ENCODE measurements at regions not wholly inside any gene's neighbourhood (a gene's known extent, or its start where the extent isn't known, plus 50 kb on each side); places are given as distances from the start of the nearest gene placed in this dataset.
"Not testable (repeated sequence)": the region's sequence is repeated elsewhere in the genome, so short reads cannot be mapped to it uniquely, and the experiment has no call there.

GRCh38 chr5:99035942-99036341, 107.1 kb upstream of the CHD1 start:
- no peak for DNase-seq

DNA sequence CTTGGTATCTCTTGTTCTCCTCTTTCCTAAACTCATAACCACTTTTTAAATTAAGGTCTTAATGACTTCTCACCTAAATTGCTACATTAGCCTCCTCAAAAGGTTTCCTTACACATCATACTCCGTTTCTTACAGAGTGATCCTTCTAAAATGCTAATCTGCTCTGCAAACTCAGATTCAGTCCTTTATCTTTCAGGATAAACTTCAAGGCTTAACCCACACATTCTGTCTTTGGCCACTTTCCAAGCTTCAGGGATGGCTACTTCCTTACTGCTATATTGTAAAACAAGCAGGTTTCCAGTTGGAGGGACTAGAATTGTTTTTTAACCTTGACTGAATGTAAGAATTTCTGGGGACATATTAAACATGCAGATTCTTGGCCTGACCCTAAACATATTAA, 105.5 kb upstream of the CHD1 start:
- no peak for DNase-seq

DNA sequence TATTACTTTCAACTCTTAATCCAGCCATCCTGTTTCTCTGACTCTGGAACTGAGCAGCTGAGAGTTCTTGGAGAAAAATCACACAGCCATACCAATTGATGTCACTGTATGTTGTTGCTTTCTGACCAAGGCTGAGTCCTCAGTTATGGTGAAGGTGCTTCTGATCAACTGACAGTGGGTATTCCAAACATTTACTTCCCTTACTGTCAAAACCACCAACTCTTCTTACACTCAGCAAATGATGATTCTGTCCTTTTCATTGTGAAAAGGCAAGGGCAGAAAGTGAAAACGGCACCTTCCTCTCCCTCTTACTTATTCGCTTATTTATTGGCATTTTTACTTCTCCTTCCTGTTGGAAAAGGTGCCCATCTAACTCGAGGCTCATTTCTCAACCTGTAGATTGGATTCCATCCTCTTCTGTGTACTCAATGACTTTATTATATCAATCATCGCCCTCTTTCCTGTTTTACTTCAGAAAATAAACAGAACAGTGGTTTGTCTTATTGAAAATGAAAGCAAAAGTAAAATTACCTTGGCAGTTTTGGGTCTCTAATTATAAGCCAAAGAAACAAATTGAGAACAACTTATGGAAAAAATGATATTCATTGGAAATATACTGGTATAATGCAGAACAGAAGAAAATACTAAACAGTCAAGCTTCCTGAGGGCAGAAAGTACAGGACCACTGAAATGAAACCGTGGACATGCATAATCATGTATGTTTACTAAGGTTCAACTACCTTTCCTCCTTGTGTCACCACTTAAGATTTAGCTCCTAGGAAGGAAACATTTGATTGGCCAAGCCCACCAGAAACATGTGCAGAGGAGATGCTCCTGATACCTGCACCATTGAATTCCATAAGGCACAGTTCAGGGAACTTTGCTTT, 104.5 kb upstream of the CHD1 start:
- no peak for DNase-seq

DNA sequence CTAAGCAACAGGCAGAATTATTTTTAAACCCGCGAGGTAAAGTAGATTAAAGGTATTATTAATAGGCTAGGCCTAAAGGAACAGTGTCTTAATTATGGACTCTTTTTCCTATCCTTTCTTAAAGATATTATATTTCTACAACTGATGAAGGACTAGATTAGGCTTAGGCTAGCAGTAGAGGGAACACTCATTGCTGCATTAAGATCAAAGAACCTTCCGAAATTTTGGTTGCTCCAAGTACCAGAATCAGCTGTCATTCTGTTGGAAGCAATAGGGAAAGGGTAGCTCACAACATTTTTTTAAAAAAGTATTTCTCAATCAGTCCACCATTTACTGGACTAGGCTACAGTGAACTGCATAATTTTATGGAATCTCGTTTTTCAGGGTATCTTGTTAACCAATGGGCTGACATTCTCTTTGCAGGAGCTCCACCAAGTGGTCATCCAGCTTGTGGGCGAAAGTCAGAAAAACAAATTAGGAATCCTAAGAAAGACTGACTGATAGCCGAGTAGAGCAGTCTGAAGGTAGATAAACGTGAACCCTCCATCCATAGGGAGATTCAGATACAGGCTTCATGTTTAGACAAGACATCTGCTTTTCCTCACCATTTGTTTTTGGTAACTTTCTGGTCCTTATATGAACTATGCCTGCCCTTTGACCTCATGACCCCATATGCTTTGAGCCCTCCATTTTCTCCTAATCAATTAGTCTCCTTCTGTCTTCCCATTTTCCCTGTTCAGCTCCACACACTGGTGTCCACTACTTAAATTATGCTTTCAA, 103.6 kb upstream of the CHD1 start:
- DNase-seq: peak; percentile 4

- no peak for DNase-seq
Measured at GRCh38 chr5:99030906-99031440, 102.2 kb upstream of the CHD1 start.

GRCh38 chr5:99029172-99029571, 100.4 kb upstream of the CHD1 start:
- no peak for DNase-seq

DNA sequence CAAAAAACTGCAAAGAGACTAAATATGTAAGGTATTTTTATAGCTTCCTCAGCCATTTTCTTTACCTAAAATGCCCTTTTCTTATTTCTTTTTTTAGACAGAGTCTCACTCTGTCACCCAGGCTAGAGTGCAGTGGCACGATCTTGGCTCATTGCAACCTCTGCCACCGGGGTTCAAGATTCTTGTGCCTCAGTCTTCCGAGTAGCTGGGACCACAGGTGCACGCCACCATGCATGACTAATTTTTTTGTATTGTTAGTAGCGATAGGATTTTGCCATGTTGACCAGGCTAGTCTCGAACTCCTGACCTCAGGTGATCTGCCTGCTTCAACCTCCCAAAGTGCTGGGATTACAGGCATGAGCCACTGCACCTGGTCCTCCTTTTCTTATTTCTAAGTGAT, 99.4 kb upstream of the CHD1 start:
- DNase-seq: not testable (repeated sequence)

- no peak for DNase-seq
Measured at GRCh38 chr5:99025298-99026045, 96.7 kb upstream of the CHD1 start.

DNA sequence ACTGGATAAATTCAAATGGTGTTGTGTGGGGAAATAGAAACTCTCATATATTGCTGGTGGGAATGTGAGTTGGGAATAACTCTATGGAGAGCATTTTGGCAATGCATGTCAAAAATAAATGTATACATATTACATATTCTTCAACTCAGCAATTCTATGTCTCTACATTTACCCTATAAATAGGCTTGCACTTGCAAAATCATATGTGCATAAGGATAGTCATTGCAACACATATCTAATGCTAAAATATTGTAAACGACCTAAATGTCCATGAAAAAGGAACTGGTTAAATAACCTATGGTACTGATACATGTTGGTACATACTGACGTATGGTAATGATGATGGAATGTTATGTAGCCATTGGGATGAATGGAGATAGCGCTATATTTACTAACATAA, 94.5 kb upstream of the CHD1 start:
- no peak for DNase-seq

DNA sequence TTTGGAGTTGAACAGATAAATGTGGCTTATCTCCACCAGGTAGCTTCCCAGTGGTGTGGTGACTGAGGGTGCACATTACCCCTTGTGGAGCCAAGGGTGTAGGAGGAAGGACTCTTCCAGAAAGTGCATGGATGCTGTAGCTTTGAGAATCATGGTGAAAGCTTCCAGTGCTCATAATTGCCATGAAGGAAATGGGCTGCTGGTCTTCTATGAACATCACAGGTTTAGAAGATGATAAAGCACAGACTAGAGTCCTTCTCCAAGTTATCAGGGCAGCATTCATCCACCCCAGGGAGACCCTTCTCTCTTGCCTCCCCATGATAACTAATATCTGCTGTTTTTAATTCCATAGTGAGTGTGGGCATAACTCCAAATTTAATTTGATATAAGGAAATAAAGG, 93.4 kb upstream of the CHD1 start:
- no peak for DNase-seq

GRCh38 chr5:99020698-99021048, 91.9 kb upstream of the CHD1 start:
- DNase-seq: no peak

DNA sequence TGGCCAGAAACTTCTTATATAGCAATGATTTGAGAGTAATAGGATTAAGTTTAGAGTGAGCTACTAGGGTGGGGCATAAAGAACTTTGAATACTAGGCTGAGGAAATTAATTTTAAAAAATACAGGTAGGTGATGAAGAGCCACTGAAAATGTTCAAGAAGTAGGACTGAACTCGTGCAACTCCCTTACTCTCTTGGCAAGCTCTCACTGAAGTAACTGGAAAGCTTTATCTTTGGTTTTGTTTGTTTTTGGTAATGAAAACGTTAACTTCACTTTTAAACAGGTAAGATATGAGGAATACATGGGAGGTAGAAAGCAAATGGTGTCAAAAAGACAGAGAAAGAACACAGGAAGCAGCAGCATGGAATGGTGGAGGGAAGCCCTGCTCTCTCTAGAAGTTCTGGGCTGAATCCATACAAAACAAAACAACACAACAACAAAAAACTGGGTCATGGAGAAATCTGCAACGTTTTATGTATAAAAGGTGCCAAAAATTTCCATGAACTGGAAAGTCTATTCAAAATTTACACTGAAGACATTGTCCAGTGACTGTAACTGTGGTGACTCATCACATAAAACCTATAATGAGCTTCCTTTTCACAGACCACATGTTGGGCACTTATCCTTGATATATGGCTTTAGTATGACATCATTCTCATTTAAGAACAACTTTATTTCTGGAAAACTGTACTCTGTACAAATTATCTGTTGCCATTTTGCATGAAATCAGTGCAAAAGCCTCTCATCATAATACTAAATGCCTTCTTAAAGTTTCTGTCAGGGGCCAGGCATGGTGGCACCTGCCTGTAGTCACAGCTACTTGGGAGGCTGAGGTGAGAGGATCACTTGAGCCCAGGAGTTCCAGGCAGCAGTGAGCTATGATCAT, 91.2 kb upstream of the CHD1 start:
- DNase-seq: no peak

DNA sequence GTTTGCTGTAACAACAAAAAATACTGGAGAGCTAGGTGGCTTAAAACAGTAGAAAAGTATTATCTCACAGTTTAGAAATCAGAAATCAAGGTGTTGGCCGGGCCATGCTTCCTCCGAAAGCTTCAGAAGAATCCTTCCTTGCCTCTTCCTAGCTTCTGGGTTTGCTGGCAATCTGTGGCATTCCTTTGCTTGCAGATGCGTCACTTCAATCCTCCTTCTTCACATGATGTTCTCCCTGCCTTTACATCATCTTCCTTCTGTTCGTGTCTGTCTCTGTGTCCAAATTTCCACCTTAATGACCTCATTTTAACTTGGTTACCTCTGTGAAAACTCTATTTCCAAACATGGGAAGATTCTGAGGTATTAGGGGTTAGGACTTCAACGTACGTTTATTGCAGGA, 90.4 kb upstream of the CHD1 start:
- DNase-seq: no peak

DNA sequence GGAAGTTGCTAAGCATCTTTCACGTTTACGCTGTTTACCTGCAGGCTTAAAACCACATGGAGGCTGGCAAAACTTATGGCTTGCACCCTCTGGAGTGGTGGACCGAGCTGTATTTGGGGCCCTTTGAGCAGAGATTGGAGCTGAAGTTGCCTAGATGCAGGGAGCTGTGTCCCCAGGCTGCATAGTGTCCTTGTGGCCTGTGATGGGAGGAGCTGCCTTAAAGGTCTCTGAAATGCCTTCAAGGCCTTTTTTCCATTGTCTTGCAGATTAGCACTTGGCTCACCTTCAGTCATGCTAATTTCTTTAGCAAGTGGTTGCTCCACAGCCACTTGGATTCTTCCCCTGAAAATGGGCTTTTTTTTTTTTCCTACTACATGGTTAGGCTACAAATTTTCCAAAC, 81.5 kb upstream of the CHD1 start:
- no peak for DNase-seq

GRCh38 chr5:99008009-99008408, 79.2 kb upstream of the CHD1 start:
- DNase-seq: not testable (repeated sequence)

DNA sequence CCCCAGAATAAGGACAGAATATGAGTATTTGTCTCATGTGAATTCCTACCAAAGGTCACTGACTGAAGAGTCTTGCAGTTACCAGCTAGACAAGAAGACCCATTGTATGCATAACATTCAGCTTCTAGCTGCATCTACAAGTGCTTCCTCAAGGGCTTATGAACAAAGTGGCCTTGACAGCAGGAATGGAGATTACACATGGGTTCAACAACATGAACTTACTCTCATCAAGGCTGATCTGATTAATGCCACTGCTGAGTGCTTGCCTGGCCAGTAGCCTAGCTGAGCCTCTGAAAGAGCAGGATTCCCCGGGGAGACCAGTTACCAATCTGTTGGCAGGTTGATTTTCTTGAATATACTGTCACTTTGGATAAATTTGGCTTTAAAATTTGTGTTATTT, 76.7 kb upstream of the CHD1 start:
- no peak for DNase-seq

- no peak for DNase-seq
Measured at GRCh38 chr5:99004960-99005359, 76.2 kb upstream of the CHD1 start.

DNA sequence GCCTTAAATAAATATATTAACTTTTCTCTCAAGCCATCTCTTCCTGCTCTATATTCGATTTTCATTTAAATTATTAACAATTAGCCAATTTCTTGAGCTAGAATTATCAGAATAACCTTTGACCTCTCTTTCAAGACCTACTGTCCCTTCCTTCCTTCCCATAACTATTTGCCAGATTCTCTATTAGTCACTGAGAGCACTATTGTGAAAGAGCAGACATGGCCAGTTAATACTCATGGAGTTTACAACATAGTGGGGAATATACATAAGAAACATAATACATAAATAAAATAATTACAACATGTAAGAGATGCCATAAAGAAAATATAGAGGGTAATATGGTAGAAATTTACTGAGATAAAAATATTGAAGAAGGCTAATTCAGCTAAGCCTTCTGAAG, 72.1 kb upstream of the CHD1 start:
- DNase-seq: no peak

DNA sequence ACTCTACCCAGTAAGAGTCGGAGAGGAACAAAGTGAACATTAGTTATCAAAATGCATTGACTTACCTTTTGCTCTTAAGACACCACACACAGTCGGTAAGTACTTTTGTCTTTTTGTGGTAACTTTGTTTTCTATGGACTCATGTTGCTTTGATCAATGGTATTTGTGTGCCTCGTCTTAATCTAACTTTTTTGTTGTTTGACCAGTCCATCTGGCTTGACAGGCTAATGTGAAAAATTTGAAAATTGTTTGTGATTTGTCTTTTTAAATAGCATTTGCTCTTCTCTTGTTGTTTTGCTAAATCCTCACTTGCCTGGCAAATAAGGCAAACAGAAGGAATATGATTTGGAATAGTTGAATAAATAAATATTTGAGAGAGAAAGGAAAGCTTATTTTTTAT, 71.4 kb upstream of the CHD1 start:
- DNase-seq: no peak

DNA sequence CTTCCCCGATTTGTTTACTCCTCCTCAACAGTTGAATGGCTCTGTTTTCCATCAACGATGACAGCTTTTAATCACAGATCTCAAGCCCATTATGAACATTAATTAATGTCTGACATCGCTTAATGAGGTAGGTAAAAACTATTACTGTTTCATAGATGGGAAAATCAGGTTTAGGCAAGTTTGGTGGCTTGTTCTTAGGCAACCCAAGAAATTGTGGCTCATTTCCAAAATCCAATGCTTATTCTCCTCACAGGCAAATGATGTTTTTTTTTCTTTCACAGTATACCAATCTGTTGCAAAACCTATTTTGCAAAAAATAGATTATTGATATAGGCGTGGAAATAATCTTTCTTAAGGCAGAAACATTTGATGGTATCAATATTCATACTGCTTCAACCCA, 70.8 kb upstream of the CHD1 start:
- DNase-seq: no peak

DNA sequence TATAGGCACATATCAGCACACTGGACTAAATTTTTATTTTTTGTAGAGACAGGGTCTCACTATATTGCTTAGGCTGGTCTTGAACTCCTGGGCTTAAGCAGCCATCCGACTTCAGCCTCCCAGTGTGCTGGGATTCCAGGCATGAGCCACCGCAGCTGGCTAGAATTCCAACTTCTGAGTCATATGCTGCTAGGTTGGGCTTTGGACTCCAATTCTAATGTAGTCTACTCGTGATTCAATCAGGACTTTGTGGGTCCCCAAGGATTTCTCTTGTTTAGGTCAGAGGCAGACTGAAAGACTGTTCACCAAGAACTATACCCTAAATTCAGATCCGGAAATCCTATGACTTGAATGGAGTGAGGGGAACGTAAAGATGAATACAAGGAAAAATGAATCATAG, 68.2 kb upstream of the CHD1 start:
- no peak for DNase-seq

DNA sequence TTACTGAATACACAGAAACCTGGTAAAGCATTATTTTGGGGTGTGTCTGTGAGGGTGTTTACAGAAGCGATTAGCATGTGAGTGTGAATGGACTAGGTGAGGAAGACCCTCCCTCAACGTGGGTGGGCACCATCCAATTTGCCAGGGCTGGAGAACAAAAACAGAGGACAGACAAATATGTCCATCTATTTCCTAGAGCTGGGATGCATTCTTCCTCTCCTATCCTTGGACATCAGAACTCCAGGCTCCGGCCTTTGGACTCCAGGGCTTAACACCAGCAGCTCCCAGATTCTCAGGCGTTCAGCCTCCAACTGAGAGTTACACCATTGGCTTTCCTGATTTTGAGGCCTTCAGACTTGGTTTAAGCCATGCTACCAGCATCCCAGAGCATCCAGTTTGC, 65.8 kb upstream of the CHD1 start:
- DNase-seq: no peak
